ENCODE measurements at regions not wholly inside any gene's neighbourhood (a gene's known extent, or its start where the extent isn't known, plus 50 kb on each side); places are given as distances from the start of the nearest gene placed in this dataset.
"Not testable (repeated sequence)": the region's sequence is repeated elsewhere in the genome, so short reads cannot be mapped to it uniquely, and the experiment has no call there.

- TF ChIP-seq, protein P1, sequence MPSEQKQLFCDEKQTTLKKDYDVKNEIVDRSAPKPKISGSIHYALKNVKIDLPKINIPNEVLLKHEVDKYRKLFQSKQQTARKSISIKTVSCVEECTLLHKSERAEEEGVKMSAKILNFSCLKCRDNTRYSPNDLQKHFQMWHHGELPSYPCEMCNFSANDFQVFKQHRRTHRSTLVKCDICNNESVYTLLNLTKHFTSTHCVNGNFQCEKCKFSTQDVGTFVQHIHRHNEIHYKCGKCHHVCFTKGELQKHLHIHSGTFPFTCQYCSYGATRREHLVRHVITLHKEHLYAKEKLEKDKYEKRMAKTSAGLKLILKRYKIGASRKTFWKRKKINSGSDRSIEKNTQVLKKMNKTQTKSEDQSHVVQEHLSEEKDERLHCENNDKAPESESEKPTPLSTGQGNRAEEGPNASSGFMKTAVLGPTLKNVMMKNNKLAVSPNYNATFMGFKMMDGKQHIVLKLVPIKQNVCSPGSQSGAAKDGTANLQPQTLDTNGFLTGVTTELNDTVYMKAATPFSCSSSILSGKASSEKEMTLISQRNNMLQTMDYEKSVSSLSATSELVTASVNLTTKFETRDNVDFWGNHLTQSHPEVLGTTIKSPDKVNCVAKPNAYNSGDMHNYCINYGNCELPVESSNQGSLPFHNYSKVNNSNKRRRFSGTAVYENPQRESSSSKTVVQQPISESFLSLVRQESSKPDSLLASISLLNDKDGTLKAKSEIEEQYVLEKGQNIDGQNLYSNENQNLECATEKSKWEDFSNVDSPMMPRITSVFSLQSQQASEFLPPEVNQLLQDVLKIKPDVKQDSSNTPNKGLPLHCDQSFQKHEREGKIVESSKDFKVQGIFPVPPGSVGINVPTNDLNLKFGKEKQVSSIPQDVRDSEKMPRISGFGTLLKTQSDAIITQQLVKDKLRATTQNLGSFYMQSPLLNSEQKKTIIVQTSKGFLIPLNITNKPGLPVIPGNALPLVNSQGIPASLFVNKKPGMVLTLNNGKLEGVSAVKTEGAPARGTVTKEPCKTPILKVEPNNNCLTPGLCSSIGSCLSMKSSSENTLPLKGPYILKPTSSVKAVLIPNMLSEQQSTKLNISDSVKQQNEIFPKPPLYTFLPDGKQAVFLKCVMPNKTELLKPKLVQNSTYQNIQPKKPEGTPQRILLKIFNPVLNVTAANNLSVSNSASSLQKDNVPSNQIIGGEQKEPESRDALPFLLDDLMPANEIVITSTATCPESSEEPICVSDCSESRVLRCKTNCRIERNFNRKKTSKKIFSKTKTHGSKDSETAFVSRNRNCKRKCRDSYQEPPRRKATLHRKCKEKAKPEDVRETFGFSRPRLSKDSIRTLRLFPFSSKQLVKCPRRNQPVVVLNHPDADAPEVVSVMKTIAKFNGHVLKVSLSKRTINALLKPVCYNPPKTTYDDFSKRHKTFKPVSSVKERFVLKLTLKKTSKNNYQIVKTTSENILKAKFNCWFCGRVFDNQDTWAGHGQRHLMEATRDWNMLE (tag by site-specific recombination; conservative IDR thresholded peaks at IDR 0.05; ENCODE audit: low read depth), result no peak
- TF ChIP-seq ZNF341 (tag by site-specific recombination; IDR thresholded peaks at IDR 0.05; ENCODE audit: low read depth) (peak; percentile 40; the same call in 1 of the 2 replicates), ZBTB10 (tag by site-specific recombination; IDR thresholded peaks at IDR 0.05) (no peak)
- Histone ChIP-seq H3K36me3 (ENCODE audit: control insufficient read depth in 2 of 2, insufficient read depth in 1 of 2, low read length in 2 of 2) (no peaks in the 10 kb centered on the region), H3K9me3 (ENCODE audit: control insufficient read depth, insufficient read depth, low read depth, low read length) (no peaks in the 10 kb centered on the region), H3K4me1 (ENCODE audit: control insufficient read depth, insufficient read depth, low read length) (no peaks in the 10 kb centered on the region), H3K4me3 (ENCODE audit: low read depth, low read length) (no peak overlapping the region), H3K27ac (ENCODE audit: extremely low read depth, low read depth, low read length) (no peak overlapping the region)
- ChIA-PET POLR2A (no interaction called here), CTCF (interaction anchor here (0.7 kb wide), 1 partner anchor 257 kb away, joined by 3 read pairs; no protein-coding TSS in a partner anchor)
Observed at GRCh38 chr12:113700943-113701342, 229.3 kb upstream of the LHX5 start.

- H3K4me1 ChIP-seq (ENCODE audit: control insufficient read depth, insufficient read depth, low read length); H3K27ac ChIP-seq (ENCODE audit: extremely low read depth, low read depth, low read length); H3K9me3 ChIP-seq (ENCODE audit: control insufficient read depth, insufficient read depth, low read depth, low read length); H3K4me3 ChIP-seq (ENCODE audit: low read depth, low read length); CTCF ChIA-PET; H3K36me3 ChIP-seq (ENCODE audit: control insufficient read depth in 2 of 2, insufficient read depth in 1 of 2, low read length in 2 of 2); POLR2A ChIA-PET: not testable (repeated sequence)
Observed at GRCh38 chr12:113699984-113700383, 228.3 kb upstream of the LHX5 start.

DNA sequence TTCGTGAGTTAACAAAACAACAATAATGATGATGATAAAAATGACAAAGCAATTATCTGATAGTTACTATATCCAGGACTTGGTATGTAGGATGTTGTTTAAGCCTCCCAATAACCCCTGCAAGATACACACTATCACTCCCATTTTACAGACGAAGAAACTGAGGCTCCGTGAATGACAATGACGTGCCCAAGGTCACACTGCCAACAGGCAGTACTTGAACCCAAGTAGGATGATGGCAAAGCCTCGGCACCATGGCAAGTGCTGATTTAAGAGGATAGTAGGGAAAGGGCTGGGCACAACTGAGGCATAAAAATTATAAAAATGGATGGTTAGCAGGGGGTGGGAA, 226.8 kb upstream of the LHX5 start:
- Histone ChIP-seq H3K36me3 (ENCODE audit: control insufficient read depth in 2 of 2, insufficient read depth in 1 of 2, low read length in 2 of 2) (no peaks in the 10 kb centered on the region), H3K27ac (ENCODE audit: extremely low read depth, low read depth, low read length) (no peak overlapping the region), H3K9me3 (ENCODE audit: control insufficient read depth, insufficient read depth, low read depth, low read length) (no peaks in the 10 kb centered on the region), H3K4me1 (ENCODE audit: control insufficient read depth, insufficient read depth, low read length) (no peaks in the 10 kb centered on the region), H3K4me3 (ENCODE audit: low read depth, low read length) (no peak overlapping the region)
- ChIA-PET CTCF (no interaction called here), POLR2A (no interaction called here)
- TF ChIP-seq, protein P1 (tag by site-specific recombination; conservative IDR thresholded peaks at IDR 0.05; ENCODE audit: low read depth), result no peak
- no peak for TF ChIP-seq MZF1 (tag by site-specific recombination; IDR thresholded peaks at IDR 0.05; ENCODE audit: borderline replicate concordance)
- TF ChIP-seq CTCF (tag by site-specific recombination; IDR thresholded peaks at IDR 0.05), result no peak
- TF ChIP-seq, protein P2, sequence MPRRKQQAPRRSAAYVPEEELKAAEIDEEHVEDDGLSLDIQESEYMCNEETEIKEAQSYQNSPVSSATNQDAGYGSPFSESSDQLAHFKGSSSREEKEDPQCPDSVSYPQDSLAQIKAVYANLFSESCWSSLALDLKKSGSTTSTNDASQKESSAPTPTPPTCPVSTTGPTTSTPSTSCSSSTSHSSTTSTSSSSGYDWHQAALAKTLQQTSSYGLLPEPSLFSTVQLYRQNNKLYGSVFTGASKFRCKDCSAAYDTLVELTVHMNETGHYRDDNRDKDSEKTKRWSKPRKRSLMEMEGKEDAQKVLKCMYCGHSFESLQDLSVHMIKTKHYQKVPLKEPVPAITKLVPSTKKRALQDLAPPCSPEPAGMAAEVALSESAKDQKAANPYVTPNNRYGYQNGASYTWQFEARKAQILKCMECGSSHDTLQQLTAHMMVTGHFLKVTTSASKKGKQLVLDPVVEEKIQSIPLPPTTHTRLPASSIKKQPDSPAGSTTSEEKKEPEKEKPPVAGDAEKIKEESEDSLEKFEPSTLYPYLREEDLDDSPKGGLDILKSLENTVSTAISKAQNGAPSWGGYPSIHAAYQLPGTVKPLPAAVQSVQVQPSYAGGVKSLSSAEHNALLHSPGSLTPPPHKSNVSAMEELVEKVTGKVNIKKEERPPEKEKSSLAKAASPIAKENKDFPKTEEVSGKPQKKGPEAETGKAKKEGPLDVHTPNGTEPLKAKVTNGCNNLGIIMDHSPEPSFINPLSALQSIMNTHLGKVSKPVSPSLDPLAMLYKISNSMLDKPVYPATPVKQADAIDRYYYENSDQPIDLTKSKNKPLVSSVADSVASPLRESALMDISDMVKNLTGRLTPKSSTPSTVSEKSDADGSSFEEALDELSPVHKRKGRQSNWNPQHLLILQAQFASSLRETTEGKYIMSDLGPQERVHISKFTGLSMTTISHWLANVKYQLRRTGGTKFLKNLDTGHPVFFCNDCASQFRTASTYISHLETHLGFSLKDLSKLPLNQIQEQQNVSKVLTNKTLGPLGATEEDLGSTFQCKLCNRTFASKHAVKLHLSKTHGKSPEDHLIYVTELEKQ (tag by site-specific recombination; IDR thresholded peaks at IDR 0.05; ENCODE audit: borderline replicate concordance), result no peak
- no peak for TF ChIP-seq FEZF1 (tag by site-specific recombination; IDR thresholded peaks at IDR 0.05)
- TF ChIP-seq ZNF398 (tag by site-specific recombination; IDR thresholded peaks at IDR 0.05), result no peak

Measured in HEK293 (cell line).